ENCODE measurements at regions not wholly inside any gene's neighbourhood (a gene's known extent, or its start where the extent isn't known, plus 50 kb on each side); places are given as distances from the start of the nearest gene placed in this dataset.
"Not testable (repeated sequence)": the region's sequence is repeated elsewhere in the genome, so short reads cannot be mapped to it uniquely, and the experiment has no call there.

- peaks cover 23 to 41% of the 10 kb centered on the region in 2 donors for H3K4me1 Mint-ChIP-seq
- DNase-seq (peak; percentile 32), ATAC-seq (replicated peaks) (peak; percentile 87 to 90)
- H3K4me3 Mint-ChIP-seq, result no peak overlapping the region
- no peak overlapping the region for H3K27ac Mint-ChIP-seq
- peaks cover 11 to 14% of the 10 kb centered on the region in 2 donors for H3K27me3 Mint-ChIP-seq
- peaks cover 10 to 22% of the 10 kb centered on the region in 2 donors for H3K36me3 Mint-ChIP-seq
- peaks cover 23 to 24% of the 10 kb centered on the region in 2 donors for H3K9me3 Mint-ChIP-seq
Observed at GRCh38 chr6:4210629-4211419, 75.4 kb upstream of the ECI2 start.

- Mint-ChIP-seq H3K4me1 (peaks cover 23 to 41% of the 10 kb centered on the region in 2 donors), H3K27me3 (peaks cover 12 to 20% of the 10 kb centered on the region in 2 donors), H3K36me3 (peaks cover 9 to 23% of the 10 kb centered on the region in 2 donors), H3K27ac (no peak overlapping the region), H3K4me3 (no peak overlapping the region), H3K9me3 (peaks cover 18 to 19% of the 10 kb centered on the region in 2 donors)
- DNase-seq (no peak), ATAC-seq (replicated peaks) (peak; percentile 48 to 67)
Observed at GRCh38 chr6:4209196-4209595, 73.8 kb upstream of the ECI2 start.

GRCh38 chr6:4208158-4208557 lies 72.8 kb upstream of the ECI2 start:
- H3K36me3 Mint-ChIP-seq, result peaks cover 8 to 21% of the 10 kb centered on the region in 2 donors
- no peak overlapping the region for H3K4me3 Mint-ChIP-seq
- DNase-seq (no peak), ATAC-seq (replicated peaks) (no peak)
- H3K9me3 Mint-ChIP-seq, result peaks cover 14 to 20% of the 10 kb centered on the region in 2 donors
- H3K27me3 Mint-ChIP-seq, result peaks cover 19 to 25% of the 10 kb centered on the region in 2 donors
- no peak overlapping the region for H3K27ac Mint-ChIP-seq
- peaks cover 23 to 41% of the 10 kb centered on the region in 2 donors for H3K4me1 Mint-ChIP-seq

GRCh38 chr6:4203642-4204417 lies 68.5 kb upstream of the ECI2 start:
- Mint-ChIP-seq H3K4me1 (peaks cover 8 to 16% of the 10 kb centered on the region in 2 donors), H3K9me3 (peaks cover 9 to 15% of the 10 kb centered on the region in 2 donors), H3K27me3 (peaks cover 27 to 32% of the 10 kb centered on the region in 2 donors), H3K36me3 (peaks cover 6 to 19% of the 10 kb centered on the region in 2 donors)
- not testable (repeated sequence) for DNase-seq; H3K4me3 Mint-ChIP-seq; ATAC-seq (replicated peaks); H3K27ac Mint-ChIP-seq

GRCh38 chr6:4192627-4193026 lies 57.3 kb upstream of the ECI2 start:
- Mint-ChIP-seq H3K27ac (peak overlapping the region; percentile 39), H3K4me1 (no peaks in the 10 kb centered on the region), H3K36me3 (no peaks in the 10 kb centered on the region), H3K9me3 (no peaks in the 10 kb centered on the region), H3K4me3 (no peak overlapping the region), H3K27me3 (peaks cover 8 to 20% of the 10 kb centered on the region in 2 donors)
- ATAC-seq (replicated peaks) (no peak), DNase-seq (no peak)

GRCh38 chr6:4192173-4192572 lies 56.8 kb upstream of the ECI2 start:
- ATAC-seq (replicated peaks) (no peak), DNase-seq (no peak)
- H3K27ac Mint-ChIP-seq, result peak overlapping the region; percentile 39
- peaks cover 8 to 25% of the 10 kb centered on the region in 2 donors for H3K27me3 Mint-ChIP-seq
- H3K4me1 Mint-ChIP-seq, result no peaks in the 10 kb centered on the region
- H3K36me3 Mint-ChIP-seq, result no peaks in the 10 kb centered on the region
- H3K9me3 Mint-ChIP-seq, result no peaks in the 10 kb centered on the region
- H3K4me3 Mint-ChIP-seq, result no peak overlapping the region

- ATAC-seq (replicated peaks) (no peak), DNase-seq (no peak)
- Mint-ChIP-seq H3K27me3 (peaks cover 11 to 30% of the 10 kb centered on the region in 2 donors), H3K36me3 (no peaks in the 10 kb centered on the region), H3K4me1 (no peaks in the 10 kb centered on the region), H3K4me3 (no peak overlapping the region), H3K9me3 (no peaks in the 10 kb centered on the region), H3K27ac (no peak overlapping the region)
Observed at GRCh38 chr6:4191271-4191721, 55.9 kb upstream of the ECI2 start.

GRCh38 chr6:4189249-4189648 lies 53.9 kb upstream of the ECI2 start:
- Mint-ChIP-seq H3K36me3 (no peaks in the 10 kb centered on the region), H3K27me3 (peaks cover 17 to 43% of the 10 kb centered on the region in 2 donors), H3K4me3 (no peak overlapping the region), H3K4me1 (no peaks in the 10 kb centered on the region), H3K9me3 (no peaks in the 10 kb centered on the region), H3K27ac (no peak overlapping the region)
- DNase-seq (no peak), ATAC-seq (replicated peaks) (no peak)

GRCh38 chr6:4188801-4189200 lies 53.4 kb upstream of the ECI2 start:
- Mint-ChIP-seq H3K4me1 (no peaks in the 10 kb centered on the region), H3K4me3 (no peak overlapping the region), H3K9me3 (no peaks in the 10 kb centered on the region), H3K27me3 (peaks cover 17 to 43% of the 10 kb centered on the region in 2 donors), H3K27ac (no peak overlapping the region), H3K36me3 (no peaks in the 10 kb centered on the region)
- no peak for DNase-seq
- no peak for ATAC-seq (replicated peaks)

GRCh38 chr6:4187480-4187879 lies 52.1 kb upstream of the ECI2 start:
- DNase-seq (no peak), ATAC-seq (replicated peaks) (no peak)
- H3K27me3 Mint-ChIP-seq, result peaks cover 17 to 43% of the 10 kb centered on the region in 2 donors
- no peaks in the 10 kb centered on the region for H3K36me3 Mint-ChIP-seq
- no peak overlapping the region for H3K27ac Mint-ChIP-seq
- no peaks in the 10 kb centered on the region for H3K9me3 Mint-ChIP-seq
- H3K4me3 Mint-ChIP-seq, result no peak overlapping the region
- H3K4me1 Mint-ChIP-seq, result no peaks in the 10 kb centered on the region

- Mint-ChIP-seq H3K9me3 (no peaks in the 10 kb centered on the region), H3K4me3 (no peak overlapping the region), H3K36me3 (no peaks in the 10 kb centered on the region), H3K4me1 (peaks cover 0 to 3% of the 10 kb centered on the region in 2 donors), H3K27ac (no peak overlapping the region), H3K27me3 (peaks cover 17 to 43% of the 10 kb centered on the region in 2 donors)
- DNase-seq (no peak), ATAC-seq (replicated peaks) (no peak)
Observed at GRCh38 chr6:4186385-4186784, 51.0 kb upstream of the ECI2 start.

- DNase-seq (no peak), ATAC-seq (replicated peaks) (no peak)
- Mint-ChIP-seq H3K4me3 (no peak overlapping the region), H3K27me3 (peaks cover 17 to 45% of the 10 kb centered on the region in 2 donors), H3K36me3 (no peaks in the 10 kb centered on the region), H3K27ac (no peak overlapping the region), H3K4me1 (peaks cover 0 to 3% of the 10 kb centered on the region in 2 donors), H3K9me3 (no peaks in the 10 kb centered on the region)
Observed at GRCh38 chr6:4185846-4186245, 50.5 kb upstream of the ECI2 start.

GRCh38 chr6:4185419-4185818 lies 50.0 kb upstream of the ECI2 start:
- no peaks in the 10 kb centered on the region for H3K36me3 Mint-ChIP-seq
- H3K27ac Mint-ChIP-seq, result no peak overlapping the region
- peaks cover 0 to 3% of the 10 kb centered on the region in 2 donors for H3K4me1 Mint-ChIP-seq
- H3K27me3 Mint-ChIP-seq, result peaks cover 17 to 46% of the 10 kb centered on the region in 2 donors
- H3K4me3 Mint-ChIP-seq, result no peak overlapping the region
- ATAC-seq (replicated peaks) (no peak), DNase-seq (no peak)
- no peaks in the 10 kb centered on the region for H3K9me3 Mint-ChIP-seq

Data from stimulated activated naive B cell treated with anti-CD40 and anti-IgM and Interleukin-4, amounts not matched to agents 10 μg/mL and 1 μg/mL and 100 μg/mL, for 72 hours (primary cell).